ENCODE measurements at regions not wholly inside any gene's neighbourhood (a gene's known extent, or its start where the extent isn't known, plus 50 kb on each side); places are given as distances from the start of the nearest gene placed in this dataset.

DNA sequence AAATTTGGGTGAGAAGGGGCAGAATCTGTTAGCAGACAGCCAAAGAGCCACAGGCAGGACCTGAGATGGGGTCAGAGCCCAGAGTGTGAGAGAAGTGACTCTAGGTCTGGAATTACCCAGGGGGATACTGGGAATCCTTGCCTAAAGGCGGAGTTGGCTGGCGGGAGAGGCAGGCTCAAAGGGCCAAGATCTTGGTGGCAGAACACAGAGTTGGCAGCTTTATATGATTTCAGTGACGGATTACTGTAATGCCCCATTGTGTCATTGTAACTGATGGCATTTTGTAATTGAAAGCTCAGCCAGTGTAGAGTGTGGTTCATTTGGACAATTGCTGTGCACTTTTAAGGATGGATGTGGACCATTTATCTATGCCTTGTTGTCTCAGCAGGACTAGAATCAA is 77.3 kb downstream of the SMIM20 start:
- H3K27ac ChIP-seq (ENCODE audit: low read depth, low read length): no peak overlapping the region
- DNase-seq (ENCODE audit: low read depth in 1 of 2, low spot score in 2 of 2): no peak
- 87% methylated on average over 3 of the region's 3 CpGs; no CpG with 5 or more reads in 1 of the 2 experiments for WGBS, 2 experiments (ENCODE audit: extremely low coverage in 1 of 2, insufficient coverage in 1 of 2, insufficient read length in 1 of 2, insufficient replicate concordance in 2 of 2, low coverage in 1 of 2, low lambda C conversion rate in 2 of 2, missing lambda C conversion rate in 1 of 2)
- H3K9me3 ChIP-seq (ENCODE audit: insufficient read depth in 2 of 2, low read depth in 1 of 2, low read length in 1 of 2): no peaks in the 10 kb centered on the region
- no peaks in the 10 kb centered on the region for H3K79me1 ChIP-seq (ENCODE audit: low read depth, low read length)
- FAIRE-seq: no peak
- H3K14ac ChIP-seq (ENCODE audit: insufficient read length): no peak overlapping the region
- H3K23me2 ChIP-seq (ENCODE audit: low read depth, low read length): no peaks in the 10 kb centered on the region
- H3K56ac ChIP-seq (replicated peaks; ENCODE audit: insufficient read length, low read depth, low read length): no peak overlapping the region
- peak overlapping the region; percentile 32; the same call in 1 of the 2 replicates for H2BK5ac ChIP-seq (ENCODE audit: low read depth, low read length)
- POLR2A ChIA-PET (ENCODE audit: partially characterized antibody): no interaction called here
- H3K4me3 ChIP-seq (ENCODE audit: extremely low read depth in 1 of 4, insufficient read depth in 2 of 4, low read depth in 3 of 4, low read length in 4 of 4): no peak overlapping the region
- H4K20me1 ChIP-seq (replicated peaks in 1 of 2; ENCODE audit: control insufficient read depth in 1 of 2, insufficient read depth in 2 of 2, low read length in 2 of 2): no peaks in the 10 kb centered on the region
- H2AFZ ChIP-seq (ENCODE audit: low read length): no peak overlapping the region
- CTCF ChIA-PET (ENCODE audit: partially characterized antibody): interaction anchor here (0.6 to 5.0 kb wide), 3 partner anchors 38 to 1092 kb away, joined by 3 to 25 read pairs (median 3); no protein-coding TSS in a partner anchor
- no peak overlapping the region for H4K8ac ChIP-seq (ENCODE audit: extremely low read depth, insufficient read depth, low read length)
- H3K18ac ChIP-seq (ENCODE audit: extremely low read depth, low read length): no peak overlapping the region
- H4K5ac ChIP-seq (ENCODE audit: insufficient read length, low read depth, low read length): no peak overlapping the region
- no peak overlapping the region for H2AK5ac ChIP-seq (ENCODE audit: low read depth, low read length)
- H2BK20ac ChIP-seq (ENCODE audit: low read length): peak overlapping the region; percentile 11; the same call in 1 of the 2 replicates
- H2BK15ac ChIP-seq (ENCODE audit: low read length): peak overlapping the region; percentile 20; the same call in 1 of the 2 replicates
- no peak overlapping the region for H3K9ac ChIP-seq (replicated peaks in 1 of 4; ENCODE audit: extremely low read depth in 1 of 4, low read depth in 3 of 4, low read length in 3 of 4)
- peaks cover 0 to 5% (median 3%) of the 10 kb centered on the region in 4 experiments; a peak in 3 of 7 replicates for H3K4me1 ChIP-seq (replicated peaks in 1 of 4; ENCODE audit: control insufficient read depth in 3 of 4, insufficient read depth in 4 of 4, low read length in 3 of 4)
- no peak overlapping the region for H3K4ac ChIP-seq (replicated peaks; ENCODE audit: insufficient read length, low read depth, low read length)
- H3K36me3 ChIP-seq (ENCODE audit: control insufficient read depth in 2 of 4, insufficient read depth in 4 of 4, low read length in 3 of 4): no peaks in the 10 kb centered on the region; a peak in 1 of 8 replicates
- no peak overlapping the region for H2BK120ac ChIP-seq (replicated peaks; ENCODE audit: low read depth, low read length)
- no peaks in the 10 kb centered on the region for H3K27me3 ChIP-seq (replicated peaks in 1 of 4; ENCODE audit: control insufficient read depth in 3 of 4, extremely low read depth in 1 of 4, insufficient read depth in 3 of 4, low read length in 3 of 4)
- H4K91ac ChIP-seq (replicated peaks; ENCODE audit: insufficient read length, low read length): peak overlapping the region; percentile 32
- H3K4me2 ChIP-seq (ENCODE audit: insufficient read depth in 1 of 2, low read depth in 2 of 2, low read length in 2 of 2): no peak overlapping the region
- H2BK12ac ChIP-seq (ENCODE audit: low read depth, low read length): peak overlapping the region; percentile 86; the same call in 1 of the 2 replicates
- H3K79me2 ChIP-seq (ENCODE audit: control insufficient read depth in 1 of 2, insufficient read depth in 2 of 2, low read length in 2 of 2): no peaks in the 10 kb centered on the region
- no peak overlapping the region for H3K23ac ChIP-seq (ENCODE audit: insufficient read length)
- TF ChIP-seq RNF2 (IDR thresholded peaks at IDR 0.05; ENCODE audit: borderline replicate concordance, low read depth, low read length, missing control alignments, poor library complexity, severe bottlenecking): no peak
- no peak for TF ChIP-seq SAP30 (IDR thresholded peaks at IDR 0.05; ENCODE audit: insufficient read depth, insufficient replicate concordance, low read length)
- TF ChIP-seq NRF1 (IDR thresholded peaks at IDR 0.05; ENCODE audit: low read depth, low read length): no peak
- TF ChIP-seq GABPA (IDR thresholded peaks at IDR 0.05; ENCODE audit: borderline replicate concordance, insufficient read depth, low read length): no peak
- no peak for TF ChIP-seq ZNF274 (IDR thresholded peaks at IDR 0.05; ENCODE audit: borderline replicate concordance, extremely low read depth, low read length)
- TF ChIP-seq SP1 (IDR thresholded peaks at IDR 0.05; ENCODE audit: low read depth, low read length): no peak
- TF ChIP-seq RFX5 (IDR thresholded peaks at IDR 0.05; ENCODE audit: borderline replicate concordance, low read depth, low read length): no peak
- no peak for TF ChIP-seq SIN3A (conservative IDR thresholded peaks at IDR 0.05 in 1 of 2, IDR thresholded peaks at IDR 0.05 in 1 of 2; ENCODE audit: low read depth in 1 of 2, low read length in 2 of 2)
- no peak for TF ChIP-seq EP300 (IDR thresholded peaks at IDR 0.05; ENCODE audit: borderline replicate concordance in 1 of 2, low read depth in 2 of 2, low read length in 2 of 2)
- TF ChIP-seq HDAC6 (IDR thresholded peaks at IDR 0.05; ENCODE audit: low read depth, low read length): no peak
- TF ChIP-seq, protein P1, sequence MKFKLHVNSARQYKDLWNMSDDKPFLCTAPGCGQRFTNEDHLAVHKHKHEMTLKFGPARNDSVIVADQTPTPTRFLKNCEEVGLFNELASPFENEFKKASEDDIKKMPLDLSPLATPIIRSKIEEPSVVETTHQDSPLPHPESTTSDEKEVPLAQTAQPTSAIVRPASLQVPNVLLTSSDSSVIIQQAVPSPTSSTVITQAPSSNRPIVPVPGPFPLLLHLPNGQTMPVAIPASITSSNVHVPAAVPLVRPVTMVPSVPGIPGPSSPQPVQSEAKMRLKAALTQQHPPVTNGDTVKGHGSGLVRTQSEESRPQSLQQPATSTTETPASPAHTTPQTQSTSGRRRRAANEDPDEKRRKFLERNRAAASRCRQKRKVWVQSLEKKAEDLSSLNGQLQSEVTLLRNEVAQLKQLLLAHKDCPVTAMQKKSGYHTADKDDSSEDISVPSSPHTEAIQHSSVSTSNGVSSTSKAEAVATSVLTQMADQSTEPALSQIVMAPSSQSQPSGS (IDR thresholded peaks at IDR 0.05; ENCODE audit: low read length): no peak
- TF ChIP-seq POLR2A (IDR thresholded peaks at IDR 0.05; ENCODE audit: control extremely low read depth in 1 of 2, low read depth in 2 of 2, low read length in 2 of 2): no peak

Measured in H1 (cell line).